Transverse colon (tissue), 4 donors: ENCODE measurements at regions not wholly inside any gene's neighbourhood (a gene's known extent, or its start where the extent isn't known, plus 50 kb on each side); places are given as distances from the start of the nearest gene placed in this dataset.

Experiments
- DNase-seq: peaks from one replicate; pipeline ENCODE4 v3.0.0-alpha.2; 2019
- H3K27ac ChIP-seq, 4 donors: fragments of 200-600 bp; sonication (generic); 2 replicates each; pipeline ENCODE4 v1.5.1; 2016 to 2018; ENCODE audit warnings: inconsistent platforms in 4 of 4
- H3K27me3 ChIP-seq: fragments of 200-600 bp; sonication (generic); 2 replicates; pipeline ENCODE4 v1.5.1; 2017; ENCODE audit warnings: inconsistent platforms
- H3K36me3 ChIP-seq, 4 donors: fragments of 200-600 bp; sonication (generic); 2 replicates each; pipeline ENCODE4 v1.5.1; 2017 to 2019; ENCODE audit warnings: inconsistent platforms in 4 of 4
- H3K4me1 ChIP-seq, 4 donors: fragments of 200-600 bp; sonication (generic); 2 replicates each; pipeline ENCODE4 v1.5.1; 2017 to 2020; ENCODE audit warnings: inconsistent platforms in 4 of 4
- H3K4me3 ChIP-seq, 4 donors: fragments of 200-600 bp; sonication (generic); 1 replicate in 1 of 4; 2 replicates in 3 of 4; pipeline versions ENCODE4 v1.5.1 to v1.6.1; 2017 to 2019; ENCODE audit warnings: inconsistent platforms in 4 of 4
- H3K9me3 ChIP-seq, 2 donors: fragments of 200-600 bp; sonication (generic); 2 replicates each; pipeline ENCODE4 v1.5.1; 2017 to 2019; ENCODE audit warnings: inconsistent platforms in 2 of 2
- EP300 ChIP-seq: sonication (generic); formaldehyde crosslinking; IDR thresholded peaks from one replicate; pipeline ENCODE4 v1.6.1; 2017; ENCODE audit warnings: antibody characterized with exemption, low read depth
- POLR2A ChIP-seq: fragments of 450-650 bp; IDR thresholded peaks from one replicate; pipeline ENCODE4 v1.6.1; 2016; ENCODE audit warnings: antibody characterized with exemption, mild to moderate bottlenecking, moderate library complexity
- POLR2AphosphoS5 ChIP-seq, 3 donors: sonication (generic); formaldehyde crosslinking; IDR thresholded peaks; one replicate each; pipeline ENCODE4 v1.6.1; 2016; ENCODE audit warnings: antibody characterized with exemption in 3 of 3
- WGBS, 2 donors: methylation state at CpG; one replicate each; pipeline ENCODE4 v1.1.5; 2018; ENCODE audit warnings: low coverage in 1 of 2; 5-methylcytosine and 5-hydroxymethylcytosine counted together
- in situ Hi-C, 4 donors: fragments of 200-750 bp; cut with MboI; loops; one replicate each; pipeline versions ENCODE4 v1.15.0 to v1.15.1; 2017; ENCODE audit warnings: low sequenced_read_pairs in 3 of 4, low pct_ligation_motif_present in 1 of 4, low pct_unique_long_range_greater_than_20kb in 1 of 4
- intact Hi-C: fragments of 100-400 bp; cut with DNase I; formaldehyde crosslinking; loops from one replicate; pipeline ENCODE4 v1.15.1; 2023; ENCODE audit warnings: low total_unique reads
- TF ChIP-seq, protein P1 (sequence below), 5 experiments: fragments of 200-600 bp in 3 of 5; fragments of 450-650 bp in 2 of 5; sonication (generic) in 3 of 5; IDR thresholded peaks; 1 replicate in 2 of 5; 2 replicates in 3 of 5; pipeline ENCODE4 v1.5.1; 2016 to 2017; ENCODE audit warnings: antibody characterized with exemption in 5 of 5, inconsistent platforms in 3 of 5, mild to moderate bottlenecking in 2 of 5, moderate library complexity in 1 of 5

DNA sequence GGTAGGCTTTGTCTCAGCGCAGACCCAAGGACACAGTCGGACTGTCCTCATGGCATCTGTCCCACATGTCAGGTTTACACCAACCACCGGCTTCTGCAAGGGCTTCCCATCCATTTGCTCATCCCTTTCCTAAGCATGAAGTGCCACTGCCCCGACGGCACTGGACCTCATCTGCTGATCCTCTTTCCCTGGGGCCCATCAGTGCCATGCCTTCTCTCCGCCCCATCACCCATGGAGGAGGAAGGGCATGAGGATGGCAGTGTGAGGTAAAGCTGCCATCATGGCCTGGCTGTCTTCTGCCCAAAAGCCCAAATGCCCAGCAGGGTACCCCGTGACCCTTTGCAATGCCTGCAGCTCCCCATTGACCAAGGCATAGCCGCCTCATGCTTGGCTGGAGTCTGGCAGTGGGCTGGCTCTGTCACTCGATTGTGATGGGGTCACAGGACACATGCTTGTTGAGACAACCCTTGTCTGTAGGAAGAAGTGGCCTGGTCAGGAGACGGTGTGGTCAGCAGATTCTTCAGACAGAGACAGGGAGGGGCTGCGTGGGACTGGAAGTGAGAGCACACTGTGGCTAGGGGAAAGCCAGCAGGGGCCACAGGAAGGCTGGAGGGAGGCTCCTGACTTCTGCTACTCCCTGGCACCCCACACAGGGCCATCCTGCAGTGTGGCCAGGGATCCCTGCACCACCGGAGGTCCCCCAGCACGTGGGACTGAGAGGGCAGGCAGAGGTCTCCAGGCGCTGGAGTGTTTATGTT is 493.7 kb upstream of the HS6ST1 start:
- no peak for TF ChIP-seq EP300
- TF ChIP-seq, protein P1, sequence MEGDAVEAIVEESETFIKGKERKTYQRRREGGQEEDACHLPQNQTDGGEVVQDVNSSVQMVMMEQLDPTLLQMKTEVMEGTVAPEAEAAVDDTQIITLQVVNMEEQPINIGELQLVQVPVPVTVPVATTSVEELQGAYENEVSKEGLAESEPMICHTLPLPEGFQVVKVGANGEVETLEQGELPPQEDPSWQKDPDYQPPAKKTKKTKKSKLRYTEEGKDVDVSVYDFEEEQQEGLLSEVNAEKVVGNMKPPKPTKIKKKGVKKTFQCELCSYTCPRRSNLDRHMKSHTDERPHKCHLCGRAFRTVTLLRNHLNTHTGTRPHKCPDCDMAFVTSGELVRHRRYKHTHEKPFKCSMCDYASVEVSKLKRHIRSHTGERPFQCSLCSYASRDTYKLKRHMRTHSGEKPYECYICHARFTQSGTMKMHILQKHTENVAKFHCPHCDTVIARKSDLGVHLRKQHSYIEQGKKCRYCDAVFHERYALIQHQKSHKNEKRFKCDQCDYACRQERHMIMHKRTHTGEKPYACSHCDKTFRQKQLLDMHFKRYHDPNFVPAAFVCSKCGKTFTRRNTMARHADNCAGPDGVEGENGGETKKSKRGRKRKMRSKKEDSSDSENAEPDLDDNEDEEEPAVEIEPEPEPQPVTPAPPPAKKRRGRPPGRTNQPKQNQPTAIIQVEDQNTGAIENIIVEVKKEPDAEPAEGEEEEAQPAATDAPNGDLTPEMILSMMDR (IDR thresholded peaks at IDR 0.05) = no peak
- no peak for TF ChIP-seq POLR2AphosphoS5 (IDR thresholded peaks at IDR 0.05)
- TF ChIP-seq POLR2A = no peak
- DNase-seq = no peak
- H3K4me1 ChIP-seq = no peaks in the 10 kb centered on the region
- no peaks in the 10 kb centered on the region for H3K9me3 ChIP-seq
- no peaks in the 10 kb centered on the region for H3K27me3 ChIP-seq
- H3K27ac ChIP-seq = no peak overlapping the region
- intact Hi-C loops = no loop called here
- in situ Hi-C loops = no loop called here
- 60 to 86% methylated on average over 1 to 12 of the region's 14 CpGs for WGBS, 2 donors
- H3K36me3 ChIP-seq = no peaks in the 10 kb centered on the region
- H3K4me3 ChIP-seq = no peak overlapping the region

- H3K4me3 ChIP-seq = no peak overlapping the region
- intact Hi-C loops = no loop called here
- WGBS, 2 donors = 50 to 84% methylated on average over 7 of the region's 7 CpGs
- TF ChIP-seq EP300 (no peak), POLR2AphosphoS5 (IDR thresholded peaks at IDR 0.05) (no peak), POLR2A (no peak)
- TF ChIP-seq, protein P1 (IDR thresholded peaks at IDR 0.05) = no peak
- no peaks in the 10 kb centered on the region for H3K36me3 ChIP-seq
- H3K4me1 ChIP-seq = no peaks in the 10 kb centered on the region
- in situ Hi-C loops = no loop called here
- no peaks in the 10 kb centered on the region for H3K9me3 ChIP-seq
- DNase-seq = no peak
- no peaks in the 10 kb centered on the region for H3K27me3 ChIP-seq
- no peak overlapping the region for H3K27ac ChIP-seq
These were observed 494.8 kb upstream of the HS6ST1 start for GRCh38 chr2:128813352-128814034.

- intact Hi-C loops (no loop called here), in situ Hi-C loops (no loop called here)
- Histone ChIP-seq H3K27ac (no peak overlapping the region), H3K4me3 (no peak overlapping the region), H3K9me3 (no peaks in the 10 kb centered on the region), H3K4me1 (no peaks in the 10 kb centered on the region), H3K27me3 (no peaks in the 10 kb centered on the region), H3K36me3 (no peaks in the 10 kb centered on the region)
- DNase-seq = no peak
- 72 to 80% methylated on average over 3 of the region's 3 CpGs for WGBS, 2 donors
- TF ChIP-seq EP300 (no peak), POLR2AphosphoS5 (IDR thresholded peaks at IDR 0.05) (no peak), POLR2A (no peak)
- TF ChIP-seq, protein P1 (IDR thresholded peaks at IDR 0.05) = no peak
These were observed 496.6 kb upstream of the HS6ST1 start for GRCh38 chr2:128815248-128815647.

DNA sequence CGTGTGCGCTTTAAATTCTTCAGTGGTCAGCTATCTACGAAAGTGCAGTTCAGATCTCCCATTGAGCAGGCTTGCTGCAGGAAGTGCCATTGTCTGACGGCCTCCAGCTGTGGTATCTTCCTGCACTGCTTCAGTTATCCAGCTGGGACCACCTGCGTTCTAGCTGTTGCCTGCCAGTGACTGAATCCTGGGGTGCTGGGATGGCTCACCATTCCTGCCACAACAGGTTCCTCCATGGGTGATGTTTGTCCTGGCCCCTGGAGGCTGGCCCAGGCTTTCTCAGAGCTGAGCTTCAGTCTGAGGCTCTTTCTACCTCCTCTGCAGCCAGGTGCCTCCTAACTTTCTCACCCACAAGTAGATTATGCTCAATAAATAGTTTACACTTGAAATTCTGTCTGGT is 498.5 kb upstream of the HS6ST1 start:
- no peak for DNase-seq
- H3K9me3 ChIP-seq = no peaks in the 10 kb centered on the region
- H3K4me3 ChIP-seq = no peak overlapping the region
- TF ChIP-seq, protein P1 (IDR thresholded peaks at IDR 0.05) = no peak
- TF ChIP-seq POLR2AphosphoS5 (IDR thresholded peaks at IDR 0.05) = peak in 1 of 3 donors; percentile 51
- WGBS, 2 donors = 20 to 66% methylated on average over 2 to 5 of the region's 5 CpGs
- no peaks in the 10 kb centered on the region for H3K36me3 ChIP-seq
- intact Hi-C loops = no loop called here
- no peak overlapping the region for H3K27ac ChIP-seq
- H3K4me1 ChIP-seq = no peaks in the 10 kb centered on the region
- in situ Hi-C loops = no loop called here
- H3K27me3 ChIP-seq = no peaks in the 10 kb centered on the region
